HG02588 (cell line): ENCODE measurements at regions not wholly inside any gene's neighbourhood (a gene's known extent, or its start where the extent isn't known, plus 50 kb on each side); places are given as distances from the start of the nearest gene placed in this dataset.

Experiments used
- ATAC-seq: cut with Tn5 transposase; IDR thresholded peaks from one replicate; pipeline ENCODE4 v1.9.1; 2021; ENCODE audit warnings: mild to moderate bottlenecking, moderate library complexity; ENCODE audit not compliant: unreplicated experiment

DNA sequence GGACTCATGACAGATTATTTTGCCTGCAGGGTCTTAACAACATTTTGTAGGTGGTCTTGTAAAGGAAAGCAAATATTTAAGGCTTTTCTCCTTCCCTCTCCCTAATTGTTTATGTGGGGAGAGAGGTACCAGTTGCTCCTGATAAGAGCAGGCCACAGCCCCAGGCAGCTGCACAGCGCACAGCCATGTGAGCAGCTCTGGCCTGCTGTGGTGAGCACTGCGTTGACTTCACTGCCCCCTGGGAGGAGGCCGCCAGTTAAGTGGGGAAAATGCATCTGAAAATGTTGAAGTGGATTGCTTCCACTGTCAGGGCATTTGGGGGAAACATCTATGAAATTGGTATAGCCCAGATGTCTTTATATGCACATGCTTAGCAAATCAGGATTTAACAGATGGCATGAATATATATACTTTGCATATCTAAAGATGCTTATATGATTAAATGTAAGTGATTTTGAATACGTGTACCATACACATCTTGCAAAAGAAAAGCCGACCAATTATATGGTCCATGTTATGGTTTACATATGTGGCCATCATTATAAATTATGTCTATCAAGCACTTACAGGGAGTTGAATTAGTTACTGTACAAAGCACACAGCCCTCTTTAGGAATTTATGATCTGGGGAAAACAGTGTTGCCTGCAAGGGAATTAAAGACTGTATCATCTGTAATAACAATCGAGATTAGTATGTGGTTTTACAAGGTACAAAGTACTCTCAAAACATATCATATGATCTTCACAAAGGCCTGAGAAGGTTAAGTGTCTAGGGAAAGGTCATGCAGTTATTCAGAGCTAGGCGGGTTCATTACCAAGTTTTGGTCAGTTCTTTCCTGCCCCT lies 132.1 kb downstream of the RHOU start:
- no peak for ATAC-seq

DNA sequence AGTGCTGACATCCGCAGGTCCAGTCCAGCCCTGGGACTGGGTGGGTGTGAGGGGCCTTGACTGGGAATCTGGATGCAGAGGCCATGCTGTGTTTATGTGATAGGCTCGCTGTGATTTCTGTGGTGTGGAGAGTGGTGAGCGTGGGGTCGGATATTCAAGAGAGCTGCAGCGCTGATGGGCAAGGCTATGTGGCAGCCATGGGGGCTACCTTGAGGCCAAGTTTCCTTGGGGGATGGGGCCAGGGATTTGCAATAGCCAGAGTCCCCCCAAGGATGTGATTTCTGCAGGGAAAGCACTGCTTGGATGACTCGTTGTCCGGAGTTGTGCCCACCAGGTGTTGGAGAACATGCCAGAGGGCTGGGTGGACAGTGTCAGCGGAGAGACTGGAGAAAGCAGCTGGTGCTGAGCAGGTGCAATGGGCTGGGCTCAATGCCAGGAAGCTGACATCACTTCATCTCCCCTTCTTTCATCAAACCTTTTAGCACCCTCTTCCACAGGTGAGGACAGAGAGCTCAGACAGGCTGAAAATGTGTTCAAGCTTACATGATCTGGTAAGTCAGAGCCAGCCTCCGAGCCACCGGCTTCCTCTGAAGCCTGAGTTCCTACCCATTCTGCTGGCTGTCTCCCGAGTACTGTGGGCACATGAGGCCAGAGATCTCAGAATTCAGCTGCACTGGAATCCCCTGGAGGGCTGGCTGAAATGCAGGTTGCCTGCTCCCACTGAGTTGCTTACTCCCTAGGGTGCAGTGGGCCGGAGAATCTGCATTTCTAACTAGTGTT lies 132.9 kb downstream of the RHOU start:
- no peak for ATAC-seq

DNA sequence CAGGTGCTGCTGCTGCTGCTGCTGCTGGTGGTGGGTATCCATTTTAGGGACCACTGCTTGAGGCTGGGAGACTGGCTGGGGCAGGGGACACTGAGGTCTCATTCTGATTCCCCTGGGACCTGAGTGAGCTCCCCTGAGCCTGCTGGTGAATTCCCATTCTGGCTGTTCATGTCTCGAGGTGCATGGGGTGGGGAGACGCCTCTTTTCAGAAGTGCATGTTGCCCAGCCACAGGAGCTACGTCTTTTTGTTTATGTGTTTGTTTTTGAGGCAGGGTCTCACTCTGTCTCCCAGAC lies 133.4 kb downstream of the RHOU start:
- ATAC-seq, result no peak

GRCh38 chr1:228869312-228869824 lies 134.1 kb downstream of the RHOU start:
- no peak for ATAC-seq

DNA sequence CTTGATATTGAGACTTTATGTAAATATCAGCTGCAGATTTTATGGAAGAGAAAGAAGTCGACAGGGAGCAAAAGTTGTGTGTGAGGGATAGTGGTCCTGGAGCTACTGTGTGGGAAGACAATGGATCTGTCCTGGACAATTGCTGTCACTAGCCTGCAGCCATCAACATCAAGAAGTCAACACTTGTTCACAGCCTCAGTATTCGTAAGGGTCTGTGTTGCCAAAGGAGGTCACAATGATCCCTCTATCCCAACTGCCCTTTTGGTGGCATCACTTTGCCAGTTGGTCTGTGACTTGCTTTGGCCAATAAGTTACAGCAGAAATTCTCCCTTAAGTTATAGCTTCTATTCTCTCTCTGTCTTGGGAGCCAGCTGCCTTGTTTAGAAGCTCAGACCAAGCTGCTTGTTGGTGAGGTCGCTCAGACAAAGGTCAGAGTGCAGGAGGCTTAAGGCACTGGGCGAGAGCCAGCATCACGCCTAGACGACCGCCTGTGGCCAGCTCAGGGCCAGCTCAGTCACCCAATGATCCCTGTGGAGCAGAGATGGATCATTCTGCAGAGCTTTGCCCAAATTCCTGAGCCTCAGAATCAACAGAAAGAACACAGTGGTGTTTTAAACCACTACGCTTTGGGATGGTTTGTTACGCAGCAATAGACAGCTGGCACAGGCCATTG lies 134.9 kb downstream of the RHOU start:
- ATAC-seq, result no peak

DNA sequence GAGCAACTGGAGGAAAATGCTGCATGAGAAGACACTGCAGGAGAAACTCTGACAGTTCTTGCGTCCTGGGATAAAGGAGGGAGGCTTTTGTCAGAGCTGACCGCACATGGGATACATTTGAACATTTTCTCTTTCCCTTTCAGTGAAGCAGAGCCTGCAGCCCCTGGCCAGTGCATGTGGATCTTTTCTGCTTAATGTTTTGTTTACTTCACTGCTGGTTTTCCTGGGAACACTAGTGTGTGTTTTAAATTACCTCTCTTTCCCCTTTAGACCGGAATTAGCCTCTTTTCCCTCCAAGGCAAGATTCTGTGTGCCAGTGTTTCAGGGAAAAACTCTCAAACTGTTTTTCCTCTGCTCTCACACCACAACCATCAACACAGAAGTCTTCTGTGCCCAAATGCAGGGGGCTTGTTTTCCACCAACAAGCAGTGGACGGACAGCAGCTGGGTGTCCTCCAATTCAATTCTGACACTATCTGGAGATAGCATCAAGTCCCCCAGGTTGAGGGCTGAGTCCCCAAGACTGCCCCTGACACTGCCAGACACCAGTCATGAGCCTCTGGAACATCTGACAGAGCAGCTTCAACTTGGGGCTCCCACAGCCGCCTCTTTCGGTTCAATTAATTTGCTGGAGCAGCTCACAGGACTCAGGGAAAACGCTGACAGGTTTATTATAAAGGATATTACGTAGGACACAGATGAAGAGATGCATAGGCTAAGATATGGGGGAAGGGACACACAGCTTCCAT lies 136.2 kb downstream of the RHOU start:
- no peak for ATAC-seq

- ATAC-seq, result no peak
Observed at GRCh38 chr1:228872080-228872479, 136.8 kb downstream of the RHOU start.

DNA sequence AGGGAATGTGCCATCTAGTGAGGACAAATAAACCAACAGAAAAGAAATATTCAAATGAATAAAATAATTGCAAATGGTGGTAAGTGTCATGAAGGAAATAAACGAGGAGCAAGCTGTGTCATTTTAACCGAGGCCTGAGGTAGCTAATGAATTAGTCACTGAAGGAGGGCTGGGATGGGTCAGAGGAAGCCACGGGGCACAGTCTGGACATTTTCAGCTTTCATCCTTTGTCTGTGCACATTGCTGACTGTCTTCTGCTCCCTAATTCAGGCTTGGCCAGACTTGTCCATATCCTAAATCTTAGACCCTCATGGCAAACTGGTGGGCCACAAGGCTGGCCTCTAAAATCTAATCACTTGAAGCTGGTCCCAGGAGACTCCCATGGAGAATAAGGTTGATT lies 138.4 kb downstream of the RHOU start:
- no peak for ATAC-seq

- ATAC-seq, result no peak
Observed at GRCh38 chr1:228875741-228876140, 140.5 kb downstream of the RHOU start.

GRCh38 chr1:228876187-228876586 lies 140.9 kb downstream of the RHOU start:
- ATAC-seq, result no peak

DNA sequence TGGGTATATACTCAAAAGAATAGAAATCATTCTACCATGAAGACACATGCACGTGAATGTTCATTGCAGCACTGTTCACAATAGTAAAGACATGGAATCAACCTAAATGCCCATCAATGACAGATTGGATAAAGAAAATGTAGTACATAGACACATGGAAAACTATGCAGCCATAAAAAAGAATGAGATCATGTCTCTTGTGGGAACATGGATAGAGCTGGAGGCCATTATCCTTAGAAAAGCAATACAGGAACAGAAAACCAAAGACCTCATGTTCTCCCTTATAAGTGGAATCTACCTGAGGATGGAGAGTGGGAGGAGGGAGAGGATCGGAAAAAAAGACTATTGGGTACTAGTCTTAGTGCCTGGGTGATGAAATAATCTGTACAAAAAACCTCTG lies 143.9 kb downstream of the RHOU start:
- ATAC-seq, result no peak

GRCh38 chr1:228882041-228882770 lies 146.9 kb downstream of the RHOU start:
- no peak for ATAC-seq

DNA sequence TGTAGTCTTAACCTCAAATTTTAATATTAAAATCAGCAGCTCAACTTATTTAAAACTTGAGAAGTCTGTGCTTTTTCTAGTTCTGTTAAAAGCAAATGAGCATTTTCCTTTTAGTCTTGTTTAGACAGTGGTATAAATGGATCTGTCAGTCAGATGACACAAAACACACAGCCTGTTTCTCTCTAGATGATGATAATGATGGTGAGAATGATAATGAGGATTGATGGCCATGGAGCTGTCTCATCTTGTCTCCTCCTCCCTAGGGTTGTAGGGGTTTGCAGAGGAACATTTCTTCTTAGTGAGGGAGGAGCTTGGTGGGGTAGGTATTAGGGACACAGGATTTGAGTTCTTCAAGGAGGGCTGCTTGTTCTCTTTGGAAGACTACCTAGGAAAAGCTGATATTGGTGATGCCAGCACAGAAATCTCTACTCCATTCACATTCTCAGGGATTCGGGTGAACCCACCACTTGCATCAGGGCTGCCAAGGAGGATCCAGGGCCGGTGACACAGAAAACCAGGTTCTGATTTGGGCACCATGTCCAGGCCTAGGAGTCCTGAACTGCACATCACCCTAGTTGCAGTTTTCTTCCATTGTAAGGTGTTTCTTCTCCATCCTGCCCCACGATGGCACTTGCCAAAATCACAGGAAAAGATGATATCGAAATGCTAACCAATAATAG lies 147.6 kb downstream of the RHOU start:
- ATAC-seq, result no peak

DNA sequence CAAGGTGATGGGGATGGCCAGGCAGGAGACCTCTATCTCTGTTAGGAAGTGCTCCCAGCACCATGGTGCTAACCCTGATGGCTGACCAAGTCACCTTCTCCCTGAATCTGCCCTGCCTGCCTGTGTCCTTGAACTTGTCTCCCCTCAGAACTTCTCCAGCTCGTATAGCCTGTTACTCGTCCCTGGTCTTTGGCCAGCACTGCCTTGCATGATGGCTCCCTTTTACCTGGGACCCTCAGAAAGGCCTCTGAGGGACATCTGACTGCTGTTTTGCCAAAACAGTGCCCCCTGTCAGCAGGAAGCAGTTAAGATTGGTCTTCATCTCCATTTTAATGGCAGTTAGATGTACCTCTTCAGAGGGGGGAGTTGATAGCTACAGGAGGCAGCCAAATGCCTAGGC lies 148.3 kb downstream of the RHOU start:
- no peak for ATAC-seq

GRCh38 chr1:228884196-228884595 lies 148.9 kb downstream of the RHOU start:
- no peak for ATAC-seq

- ATAC-seq, result no peak
Observed at GRCh38 chr1:228884615-228885566, 149.6 kb downstream of the RHOU start.

GRCh38 chr1:228885845-228886244 lies 150.6 kb downstream of the RHOU start:
- ATAC-seq, result no peak

GRCh38 chr1:228887101-228887500 lies 151.8 kb downstream of the RHOU start:
- no peak for ATAC-seq

DNA sequence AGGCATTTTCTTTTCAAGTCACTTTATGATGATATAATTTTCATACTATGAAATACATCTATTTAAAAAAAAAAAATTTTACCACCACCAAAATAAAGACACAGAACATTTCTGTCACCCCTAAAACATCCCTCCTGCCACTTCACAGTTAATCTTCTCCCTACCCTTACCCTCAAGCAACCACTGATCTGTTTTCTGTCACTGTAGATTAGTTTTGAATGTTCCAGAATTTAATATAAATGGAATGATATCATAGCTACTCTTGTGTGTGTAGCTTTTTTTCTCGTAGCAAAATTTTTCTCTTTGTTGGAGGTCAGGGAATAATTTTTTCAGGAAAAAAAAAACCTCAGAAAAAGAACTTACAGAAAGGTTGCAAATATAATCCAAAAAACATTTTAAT lies 152.7 kb downstream of the RHOU start:
- no peak for ATAC-seq
